ENCODE measurements at regions not wholly inside any gene's neighbourhood (a gene's known extent, or its start where the extent isn't known, plus 50 kb on each side); places are given as distances from the start of the nearest gene placed in this dataset.

GRCh38 chr4:3704669-3705068 is 61.5 kb upstream of the ADRA2C start:
- no peak for DNase-seq (ENCODE audit: low read depth)
- H3K4me3 ChIP-seq (ENCODE audit: control insufficient read depth, low read depth, low read length) = no peak overlapping the region
- no peak for TF ChIP-seq CTCF (conservative IDR thresholded peaks at IDR 0.05; ENCODE audit: control insufficient read depth, insufficient read depth, low read depth, low read length)

- no peak overlapping the region for H3K4me3 ChIP-seq (ENCODE audit: control insufficient read depth, low read depth, low read length)
- DNase-seq (ENCODE audit: low read depth) = no peak
- no peak for TF ChIP-seq CTCF (conservative IDR thresholded peaks at IDR 0.05; ENCODE audit: control insufficient read depth, insufficient read depth, low read depth, low read length)
Observed at GRCh38 chr4:3703677-3704521, 62.3 kb upstream of the ADRA2C start.

GRCh38 chr4:3703343-3703676 is 62.9 kb upstream of the ADRA2C start:
- no peak overlapping the region for H3K4me3 ChIP-seq (ENCODE audit: control insufficient read depth, low read depth, low read length)
- TF ChIP-seq CTCF (conservative IDR thresholded peaks at IDR 0.05; ENCODE audit: control insufficient read depth, insufficient read depth, low read depth, low read length) = no peak
- no peak for DNase-seq (ENCODE audit: low read depth)

- DNase-seq (ENCODE audit: low read depth) = no peak
- TF ChIP-seq CTCF (conservative IDR thresholded peaks at IDR 0.05; ENCODE audit: control insufficient read depth, insufficient read depth, low read depth, low read length) = no peak
- no peak overlapping the region for H3K4me3 ChIP-seq (ENCODE audit: control insufficient read depth, low read depth, low read length)
Observed at GRCh38 chr4:3702561-3703221, 63.5 kb upstream of the ADRA2C start.

- TF ChIP-seq CTCF (conservative IDR thresholded peaks at IDR 0.05; ENCODE audit: control insufficient read depth, insufficient read depth, low read depth, low read length) = no peak
- H3K4me3 ChIP-seq (ENCODE audit: control insufficient read depth, low read depth, low read length) = no peak overlapping the region
- no peak for DNase-seq (ENCODE audit: low read depth)
Observed at GRCh38 chr4:3701736-3702560, 64.2 kb upstream of the ADRA2C start.

- no peak for DNase-seq (ENCODE audit: low read depth)
- no peak overlapping the region for H3K4me3 ChIP-seq (ENCODE audit: control insufficient read depth, low read depth, low read length)
- TF ChIP-seq CTCF (conservative IDR thresholded peaks at IDR 0.05; ENCODE audit: control insufficient read depth, insufficient read depth, low read depth, low read length) = no peak
Observed at GRCh38 chr4:3701271-3701734, 64.9 kb upstream of the ADRA2C start.

Data from fibroblast of mammary gland (primary cell).